K562 (cell line): ENCODE measurements at regions not wholly inside any gene's neighbourhood (a gene's known extent, or its start where the extent isn't known, plus 50 kb on each side); places are given as distances from the start of the nearest gene placed in this dataset.

ENCODE experiments used
- CHD4 ChIP-seq: fragments of 200-600 bp; sonication (generic); IDR thresholded peaks from 3 replicates; pipeline ENCODE4 v1.6.1; 2012; ENCODE audit warnings: low read depth, mild to moderate bottlenecking, mixed read lengths, low read length, inconsistent platforms; ENCODE audit not compliant: insufficient read depth, insufficient replicate concordance, poor library complexity, severe bottlenecking
- COPS2 ChIP-seq: fragments of 450-650 bp; conservative IDR thresholded peaks from 2 replicates; pipeline ENCODE4 v1.6.1; 2016; ENCODE audit warnings: mild to moderate bottlenecking, moderate library complexity
- HCFC1 ChIP-seq: IDR thresholded peaks from 2 replicates; pipeline ENCODE4 v1.6.1; 2012; ENCODE audit warnings: low read depth, low read length, improper control_type of control experiment
- KAT7 ChIP-seq: sonication (generic); formaldehyde crosslinking; IDR thresholded peaks from 2 replicates; pipeline ENCODE4 v1.8.0; 2022; ENCODE audit warnings: missing genetic modification reagents, mild to moderate bottlenecking, borderline replicate concordance
- MBD2 ChIP-seq: sonication (generic); IDR thresholded peaks from 2 replicates; pipeline ENCODE4 v1.6.1; 2016; ENCODE audit warnings: low read depth, borderline replicate concordance
- MCM2 ChIP-seq: fragments of 450-650 bp; IDR thresholded peaks from 2 replicates; pipeline ENCODE4 v1.6.1; 2017; ENCODE audit warnings: low read depth, mild to moderate bottlenecking
- NR2C2 ChIP-seq, 2 experiments: fragments of 200-800 bp in 1 of 2; sonication (Bioruptor generic) in 1 of 2; sonication (generic) in 1 of 2; formaldehyde crosslinking in 1 of 2; IDR thresholded peaks; 2 replicates each; pipeline versions ENCODE4 v1.6.1 to v1.8.0; 2016 to 2022; ENCODE audit warnings: mild to moderate bottlenecking in 1 of 2, missing compliant biosample characterization in 1 of 2, missing genetic modification characterization in 1 of 2, missing genetic modification reagents in 1 of 2
- ZNF253 ChIP-seq: fragments of 250-450 bp; sonication (Bioruptor Pico); conservative IDR thresholded peaks from 2 replicates; pipeline ENCODE4 v1.6.1; 2021; ENCODE audit warnings: mild to moderate bottlenecking
- ZNF766 ChIP-seq: fragments of 200-800 bp; sonication (Bioruptor generic); conservative IDR thresholded peaks from 2 replicates; pipeline ENCODE4 v1.6.1; 2016; ENCODE audit warnings: missing genetic modification characterization, missing compliant biosample characterization
- TF ChIP-seq, protein P1 (sequence below): fragments of 250-450 bp; sonication (Bioruptor Pico); IDR thresholded peaks from 2 replicates; pipeline ENCODE4 v1.4.0; 2020
- TF ChIP-seq, protein P2 (sequence below), 2 experiments: fragments of 450-650 bp; IDR thresholded peaks; 2 replicates each; pipeline ENCODE4 v1.6.1; 2016; ENCODE audit warnings: mild to moderate bottlenecking in 2 of 2, borderline replicate concordance in 1 of 2, low read depth in 1 of 2, moderate library complexity in 1 of 2
- TF ChIP-seq, protein P3 (sequence below): fragments of 250-450 bp; sonication (Bioruptor Pico); IDR thresholded peaks from 2 replicates; pipeline ENCODE4 v1.5.0; 2021
- TF ChIP-seq, protein P4 (sequence below): sonication (generic); formaldehyde crosslinking; IDR thresholded peaks from 2 replicates; pipeline ENCODE4 v1.8.1; 2023; ENCODE audit warnings: mild to moderate bottlenecking, missing genetic modification reagents

DNA sequence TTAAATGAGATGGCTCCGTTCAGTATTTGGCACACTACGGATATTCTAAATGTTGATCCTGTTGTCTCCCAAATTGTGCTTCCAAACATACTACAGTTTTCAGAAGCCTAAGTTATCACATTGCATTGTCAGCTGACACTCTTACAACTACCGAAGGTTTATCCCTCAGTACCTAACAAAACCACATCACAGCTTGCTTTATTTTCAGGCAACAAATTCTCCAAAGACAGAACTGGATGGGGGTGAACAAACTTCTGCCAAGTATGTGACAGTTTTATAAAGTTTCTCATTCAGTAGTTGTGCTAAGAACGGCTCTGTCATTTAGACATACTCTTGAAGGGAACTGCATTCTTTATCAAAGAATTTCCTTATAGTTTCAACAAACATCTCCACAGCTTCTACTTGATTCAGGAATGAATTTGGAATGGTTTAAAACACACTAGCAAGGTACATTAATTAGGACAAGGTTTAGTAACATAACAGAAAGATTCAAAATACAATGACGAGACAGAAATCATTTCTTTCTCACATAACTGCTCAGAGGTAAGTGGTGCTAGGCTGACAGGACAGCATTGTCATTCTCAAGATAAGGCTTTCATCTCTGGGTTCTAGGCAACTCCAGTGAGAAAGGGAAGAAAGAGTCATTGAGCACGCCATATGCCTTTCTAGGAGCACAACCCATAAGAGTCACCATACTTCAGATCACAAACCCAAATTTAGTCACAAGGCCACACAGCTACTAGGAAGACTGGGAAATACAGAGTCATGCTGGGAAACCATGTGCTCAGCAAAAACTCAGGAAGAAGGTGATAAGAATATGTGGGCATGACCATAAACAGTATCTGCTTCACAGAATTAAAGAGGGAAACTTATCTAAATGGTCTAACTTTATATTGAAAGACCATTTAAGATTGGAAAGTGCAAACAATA, 100.7 kb downstream of the DUSP6 start (continued):
- TF ChIP-seq, protein P1, sequence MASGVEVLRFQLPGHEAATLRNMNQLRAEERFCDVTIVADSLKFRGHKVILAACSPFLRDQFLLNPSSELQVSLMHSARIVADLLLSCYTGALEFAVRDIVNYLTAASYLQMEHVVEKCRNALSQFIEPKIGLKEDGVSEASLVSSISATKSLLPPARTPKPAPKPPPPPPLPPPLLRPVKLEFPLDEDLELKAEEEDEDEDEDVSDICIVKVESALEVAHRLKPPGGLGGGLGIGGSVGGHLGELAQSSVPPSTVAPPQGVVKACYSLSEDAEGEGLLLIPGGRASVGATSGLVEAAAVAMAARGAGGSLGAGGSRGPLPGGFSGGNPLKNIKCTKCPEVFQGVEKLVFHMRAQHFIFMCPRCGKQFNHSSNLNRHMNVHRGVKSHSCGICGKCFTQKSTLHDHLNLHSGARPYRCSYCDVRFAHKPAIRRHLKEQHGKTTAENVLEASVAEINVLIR (CRISPR knock-in tag), result no peak
- TF ChIP-seq, protein P2, sequence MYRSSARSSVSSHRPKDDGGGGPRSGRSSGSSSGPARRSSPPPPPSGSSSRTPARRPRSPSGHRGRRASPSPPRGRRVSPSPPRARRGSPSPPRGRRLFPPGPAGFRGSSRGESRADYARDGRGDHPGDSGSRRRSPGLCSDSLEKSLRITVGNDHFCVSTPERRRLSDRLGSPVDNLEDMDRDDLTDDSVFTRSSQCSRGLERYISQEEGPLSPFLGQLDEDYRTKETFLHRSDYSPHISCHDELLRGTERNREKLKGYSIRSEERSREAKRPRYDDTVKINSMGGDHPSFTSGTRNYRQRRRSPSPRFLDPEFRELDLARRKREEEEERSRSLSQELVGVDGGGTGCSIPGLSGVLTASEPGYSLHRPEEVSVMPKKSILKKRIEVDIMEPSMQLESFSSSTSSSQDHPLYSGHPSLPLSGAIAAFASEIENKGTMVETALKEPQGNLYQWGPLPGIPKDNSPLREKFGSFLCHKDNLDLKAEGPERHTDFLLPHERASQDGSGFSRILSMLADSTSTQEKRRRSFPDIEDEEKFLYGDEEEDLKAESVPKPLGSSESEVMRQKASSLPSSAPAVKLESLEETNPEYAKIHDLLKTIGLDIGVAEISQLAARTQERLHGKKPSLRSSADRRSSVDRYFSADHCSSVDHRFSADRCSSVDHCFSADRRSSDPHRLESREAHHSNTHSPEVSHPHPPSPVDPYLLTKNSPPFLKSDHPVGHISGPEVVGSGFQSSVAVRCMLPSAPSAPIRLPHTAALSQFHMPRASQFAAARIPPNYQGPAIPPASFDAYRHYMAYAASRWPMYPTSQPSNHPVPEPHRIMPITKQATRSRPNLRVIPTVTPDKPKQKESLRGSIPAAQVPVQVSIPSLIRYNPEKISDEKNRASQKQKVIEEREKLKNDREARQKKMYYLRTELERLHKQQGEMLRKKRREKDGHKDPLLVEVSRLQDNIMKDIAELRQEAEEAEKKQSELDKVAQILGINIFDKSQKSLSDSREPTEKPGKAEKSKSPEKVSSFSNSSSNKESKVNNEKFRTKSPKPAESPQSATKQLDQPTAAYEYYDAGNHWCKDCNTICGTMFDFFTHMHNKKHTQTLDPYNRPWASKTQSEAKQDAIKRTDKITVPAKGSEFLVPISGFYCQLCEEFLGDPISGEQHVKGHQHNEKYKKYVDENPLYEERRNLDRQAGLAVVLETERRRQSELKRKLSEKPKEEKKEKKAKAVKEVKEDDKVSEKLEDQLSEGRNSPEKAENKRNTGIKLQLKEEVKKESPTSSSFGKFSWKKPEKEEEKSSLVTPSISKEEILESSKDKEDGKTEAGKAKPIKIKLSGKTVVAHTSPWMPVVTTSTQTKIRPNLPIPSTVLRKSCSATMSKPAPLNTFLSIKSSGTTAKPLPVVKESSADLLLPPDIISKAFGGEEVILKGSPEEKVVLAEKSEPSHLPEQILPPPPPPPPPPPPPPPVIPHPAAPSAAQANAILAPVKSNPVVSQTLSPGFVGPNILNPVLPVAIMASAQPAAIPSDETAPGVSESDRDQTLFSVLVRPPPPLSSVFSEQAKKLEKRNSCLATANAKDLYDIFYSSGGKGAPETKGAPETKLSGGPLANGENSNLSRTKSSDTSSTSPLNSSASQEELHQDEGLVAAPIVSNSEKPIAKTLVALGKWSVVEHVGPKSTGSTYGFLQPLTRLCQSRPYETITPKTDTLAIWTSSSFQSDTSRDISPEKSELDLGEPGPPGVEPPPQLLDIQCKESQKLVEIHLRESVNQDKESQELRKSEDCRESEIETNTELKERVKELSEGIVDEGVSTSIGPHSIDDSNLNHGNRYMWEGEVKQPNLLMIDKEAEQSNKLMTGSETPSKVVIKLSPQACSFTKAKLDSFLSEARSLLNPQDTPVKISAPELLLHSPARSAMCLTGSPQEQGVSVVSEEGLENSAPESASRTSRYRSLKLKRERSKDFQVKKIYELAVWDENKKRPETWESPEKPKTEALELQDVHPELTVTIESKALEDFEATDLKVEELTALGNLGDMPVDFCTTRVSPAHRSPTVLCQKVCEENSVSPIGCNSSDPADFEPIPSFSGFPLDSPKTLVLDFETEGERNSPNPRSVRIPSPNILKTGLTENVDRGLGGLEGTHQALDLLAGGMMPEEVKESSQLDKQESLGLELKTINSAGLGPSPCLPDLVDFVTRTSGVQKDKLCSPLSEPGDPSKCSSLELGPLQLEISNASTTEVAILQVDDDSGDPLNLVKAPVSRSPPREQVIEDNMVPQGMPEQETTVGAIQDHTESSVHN (IDR thresholded peaks at IDR 0.05; ENCODE audit: borderline replicate concordance in 1 of 2, low read depth in 1 of 2), result no peak
- no peak for TF ChIP-seq CHD4
- no peak for TF ChIP-seq KAT7
- TF ChIP-seq COPS2, result no peak
- no peak for TF ChIP-seq HCFC1
- no peak for TF ChIP-seq MCM2
- TF ChIP-seq, protein P3, sequence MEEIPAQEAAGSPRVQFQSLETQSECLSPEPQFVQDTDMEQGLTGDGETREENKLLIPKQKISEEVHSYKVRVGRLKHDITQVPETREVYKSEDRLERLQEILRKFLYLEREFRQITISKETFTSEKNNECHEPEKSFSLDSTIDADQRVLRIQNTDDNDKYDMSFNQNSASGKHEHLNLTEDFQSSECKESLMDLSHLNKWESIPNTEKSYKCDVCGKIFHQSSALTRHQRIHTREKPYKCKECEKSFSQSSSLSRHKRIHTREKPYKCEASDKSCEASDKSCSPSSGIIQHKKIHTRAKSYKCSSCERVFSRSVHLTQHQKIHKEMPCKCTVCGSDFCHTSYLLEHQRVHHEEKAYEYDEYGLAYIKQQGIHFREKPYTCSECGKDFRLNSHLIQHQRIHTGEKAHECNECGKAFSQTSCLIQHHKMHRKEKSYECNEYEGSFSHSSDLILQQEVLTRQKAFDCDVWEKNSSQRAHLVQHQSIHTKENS (CRISPR knock-in tag), result no peak
- TF ChIP-seq, protein P4, sequence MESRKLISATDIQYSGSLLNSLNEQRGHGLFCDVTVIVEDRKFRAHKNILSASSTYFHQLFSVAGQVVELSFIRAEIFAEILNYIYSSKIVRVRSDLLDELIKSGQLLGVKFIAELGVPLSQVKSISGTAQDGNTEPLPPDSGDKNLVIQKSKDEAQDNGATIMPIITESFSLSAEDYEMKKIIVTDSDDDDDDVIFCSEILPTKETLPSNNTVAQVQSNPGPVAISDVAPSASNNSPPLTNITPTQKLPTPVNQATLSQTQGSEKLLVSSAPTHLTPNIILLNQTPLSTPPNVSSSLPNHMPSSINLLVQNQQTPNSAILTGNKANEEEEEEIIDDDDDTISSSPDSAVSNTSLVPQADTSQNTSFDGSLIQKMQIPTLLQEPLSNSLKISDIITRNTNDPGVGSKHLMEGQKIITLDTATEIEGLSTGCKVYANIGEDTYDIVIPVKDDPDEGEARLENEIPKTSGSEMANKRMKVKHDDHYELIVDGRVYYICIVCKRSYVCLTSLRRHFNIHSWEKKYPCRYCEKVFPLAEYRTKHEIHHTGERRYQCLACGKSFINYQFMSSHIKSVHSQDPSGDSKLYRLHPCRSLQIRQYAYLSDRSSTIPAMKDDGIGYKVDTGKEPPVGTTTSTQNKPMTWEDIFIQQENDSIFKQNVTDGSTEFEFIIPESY (CRISPR knock-in tag), result no peak
- no peak for TF ChIP-seq MBD2
- TF ChIP-seq ZNF253 (CRISPR knock-in tag), result no peak
- TF ChIP-seq ZNF766 (CRISPR knock-in tag), result peak; percentile 28; the same call in 1 of the 2 replicates
- TF ChIP-seq NR2C2 (CRISPR knock-in tag; IDR thresholded peaks at IDR 0.05), result no peak
- TF ChIP-seq NR2C2 (tag; IDR thresholded peaks at IDR 0.05), result peak; percentile 31; the same call in 1 of the 2 replicates
